Gastrocnemius medialis (tissue), 4 donors: ENCODE measurements at regions not wholly inside any gene's neighbourhood (a gene's known extent, or its start where the extent isn't known, plus 50 kb on each side); places are given as distances from the start of the nearest gene placed in this dataset.
"Not testable (repeated sequence)": the region's sequence is repeated elsewhere in the genome, so short reads cannot be mapped to it uniquely, and the experiment has no call there.

ENCODE experiments used
- POLR2A ChIP-seq, 2 donors: fragments of 450-650 bp; IDR thresholded peaks; one replicate each; pipeline ENCODE4 v1.6.1; 2017; ENCODE audit warnings: antibody characterized with exemption in 2 of 2, mild to moderate bottlenecking in 2 of 2, moderate library complexity in 2 of 2
- TF ChIP-seq, protein P1 (sequence below), 5 experiments: fragments of 450-650 bp in 3 of 5; fragments of 200-600 bp in 2 of 5; sonication (generic) in 2 of 5; IDR thresholded peaks in 4 of 5; conservative IDR thresholded peaks in 1 of 5; 1 replicate in 4 of 5; 2 replicates in 1 of 5; pipeline ENCODE4 v1.5.1; 2016 to 2019; ENCODE audit warnings: antibody characterized with exemption in 5 of 5, mild to moderate bottlenecking in 3 of 5, moderate library complexity in 3 of 5

DNA sequence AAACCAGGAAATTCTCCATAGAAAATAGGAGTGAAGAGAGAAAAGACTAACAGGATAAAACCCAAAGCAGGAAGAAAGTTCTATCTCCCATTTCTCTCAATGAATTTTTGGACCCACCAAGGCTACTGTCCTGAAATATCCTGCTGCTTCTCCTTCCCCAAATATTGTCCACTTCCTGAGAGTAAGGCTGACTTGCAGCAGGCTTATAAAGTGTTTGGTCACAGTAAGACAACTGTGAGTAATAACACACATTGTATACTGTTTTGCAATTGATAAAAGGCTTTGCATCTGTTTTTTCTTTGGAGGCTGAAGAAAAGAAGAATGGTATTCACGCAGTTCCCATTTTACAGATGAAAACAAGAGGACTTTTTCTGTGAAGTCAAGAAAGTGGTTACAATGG lies 52.8 kb downstream of the FOXD4L6 start:
- TF ChIP-seq, protein P1, sequence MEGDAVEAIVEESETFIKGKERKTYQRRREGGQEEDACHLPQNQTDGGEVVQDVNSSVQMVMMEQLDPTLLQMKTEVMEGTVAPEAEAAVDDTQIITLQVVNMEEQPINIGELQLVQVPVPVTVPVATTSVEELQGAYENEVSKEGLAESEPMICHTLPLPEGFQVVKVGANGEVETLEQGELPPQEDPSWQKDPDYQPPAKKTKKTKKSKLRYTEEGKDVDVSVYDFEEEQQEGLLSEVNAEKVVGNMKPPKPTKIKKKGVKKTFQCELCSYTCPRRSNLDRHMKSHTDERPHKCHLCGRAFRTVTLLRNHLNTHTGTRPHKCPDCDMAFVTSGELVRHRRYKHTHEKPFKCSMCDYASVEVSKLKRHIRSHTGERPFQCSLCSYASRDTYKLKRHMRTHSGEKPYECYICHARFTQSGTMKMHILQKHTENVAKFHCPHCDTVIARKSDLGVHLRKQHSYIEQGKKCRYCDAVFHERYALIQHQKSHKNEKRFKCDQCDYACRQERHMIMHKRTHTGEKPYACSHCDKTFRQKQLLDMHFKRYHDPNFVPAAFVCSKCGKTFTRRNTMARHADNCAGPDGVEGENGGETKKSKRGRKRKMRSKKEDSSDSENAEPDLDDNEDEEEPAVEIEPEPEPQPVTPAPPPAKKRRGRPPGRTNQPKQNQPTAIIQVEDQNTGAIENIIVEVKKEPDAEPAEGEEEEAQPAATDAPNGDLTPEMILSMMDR (IDR thresholded peaks at IDR 0.05 in 4 of 5, conservative IDR thresholded peaks at IDR 0.05 in 1 of 5): not testable (repeated sequence)
- not testable (repeated sequence) for TF ChIP-seq POLR2A (IDR thresholded peaks at IDR 0.05)
